ENCODE measurements at regions not wholly inside any gene's neighbourhood (a gene's known extent, or its start where the extent isn't known, plus 50 kb on each side); places are given as distances from the start of the nearest gene placed in this dataset.

DNA sequence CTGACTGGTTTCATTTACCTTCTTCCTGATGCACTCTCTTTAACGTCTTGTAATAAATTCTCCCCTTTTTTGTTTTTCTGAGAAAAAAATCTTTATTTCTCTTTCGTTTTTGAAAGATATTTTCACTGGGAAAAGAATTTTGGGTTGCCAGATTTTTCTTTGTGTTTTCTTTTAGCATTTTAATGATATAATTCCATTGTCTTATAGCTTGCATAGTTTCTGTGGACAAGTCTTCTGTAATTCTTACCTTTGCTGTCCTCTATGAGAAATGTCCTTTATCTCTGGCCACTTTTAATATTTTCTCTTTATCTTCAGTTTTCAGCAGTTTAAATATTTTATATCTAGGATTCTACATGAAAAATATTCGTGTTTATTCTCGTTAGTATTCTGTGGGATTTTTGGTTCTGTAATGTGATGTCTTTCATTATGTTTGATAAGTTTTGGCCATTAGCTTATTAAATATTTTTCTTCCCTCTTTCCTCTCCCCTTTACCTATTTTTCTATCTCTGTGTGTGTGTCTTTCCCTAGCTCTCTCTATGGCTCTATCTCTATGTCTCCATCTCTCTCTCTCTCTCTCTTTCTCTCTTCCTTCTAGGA lies 236.5 kb downstream of the C16orf95 start:
- Histone ChIP-seq H3K9me3 (replicated peaks in 1 of 2; ENCODE audit: control insufficient read depth in 2 of 2, insufficient read depth in 1 of 2, low read depth in 1 of 2, low read length in 2 of 2) (peaks cover 3 to 7% of the 10 kb centered on the region in 2 donors), H3K4me1 (ENCODE audit: control insufficient read depth in 2 of 2, insufficient read depth in 1 of 2, low read depth in 1 of 2, low read length in 2 of 2) (peaks cover 0 to 3% of the 10 kb centered on the region in 2 donors), H2BK15ac (ENCODE audit: low read length) (no peak overlapping the region), H2BK120ac (ENCODE audit: low read depth, low read length) (no peak overlapping the region), H3K4me3 (ENCODE audit: low read length in 2 of 2) (no peak overlapping the region), H3K23ac (ENCODE audit: low read depth, low read length, poor library complexity) (no peak overlapping the region), H4K8ac (ENCODE audit: low read depth, low read length) (no peak overlapping the region), H3K9ac (ENCODE audit: low read depth, low read length, poor library complexity) (no peak overlapping the region), H3K14ac (ENCODE audit: low read length) (no peak overlapping the region), H3K36me3 (replicated peaks in 1 of 2; ENCODE audit: control insufficient read depth in 2 of 2, insufficient read depth in 2 of 2, low read length in 2 of 2) (no peaks in the 10 kb centered on the region), H3K4ac (ENCODE audit: low read length) (no peak overlapping the region), H2AK5ac (ENCODE audit: low read depth, low read length) (no peak overlapping the region), H2BK12ac (ENCODE audit: low read length) (no peak overlapping the region), H2BK5ac (ENCODE audit: low read length) (no peak overlapping the region), H3K18ac (ENCODE audit: low read length) (no peak overlapping the region), H2AFZ (ENCODE audit: low read length) (no peak overlapping the region), H3K27ac (replicated peaks; ENCODE audit: low read length) (no peak overlapping the region), H4K91ac (ENCODE audit: low read depth, low read length, poor library complexity) (no peak overlapping the region), H3K27me3 (ENCODE audit: control insufficient read depth in 3 of 3, insufficient read depth in 3 of 3, low read depth in 1 of 3, low read length in 3 of 3) (no peaks in the 10 kb centered on the region), H3K4me2 (ENCODE audit: insufficient read depth, low read length, poor library complexity, severe bottlenecking) (no peak overlapping the region), H3K79me1 (ENCODE audit: low read depth, low read length) (no peaks in the 10 kb centered on the region)
- no peak for DNase-seq (ENCODE audit: low spot score)
- no CpG with 5 or more reads among the region's 4 CpGs for WGBS, 2 donors (ENCODE audit: extremely low coverage in 2 of 2, insufficient read length in 2 of 2, insufficient replicate concordance in 1 of 2)

DNA sequence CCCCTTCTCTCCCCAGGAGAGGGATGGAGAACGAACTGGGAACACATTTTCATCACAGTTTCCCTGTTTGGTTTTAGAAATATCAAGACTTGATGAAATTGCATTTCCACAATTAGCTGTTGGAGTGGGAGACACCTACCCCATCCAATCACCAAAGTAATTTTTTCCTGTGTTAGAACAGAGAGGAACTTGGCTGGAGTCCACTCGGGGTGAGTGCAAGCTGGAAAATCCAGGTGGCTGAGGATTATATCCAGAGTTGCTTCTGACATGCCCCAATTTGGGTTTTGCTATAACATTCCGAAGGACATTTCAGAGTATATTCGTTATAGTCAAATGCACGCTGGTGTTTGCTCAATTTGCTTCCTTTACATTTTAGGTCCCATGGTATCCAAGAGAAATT lies 231.8 kb downstream of the C16orf95 start:
- H3K4me2 ChIP-seq (ENCODE audit: insufficient read depth, low read length, poor library complexity, severe bottlenecking): no peak overlapping the region
- H2AK5ac ChIP-seq (ENCODE audit: low read depth, low read length): no peak overlapping the region
- WGBS, 2 donors (ENCODE audit: extremely low coverage in 2 of 2, insufficient read length in 2 of 2, insufficient replicate concordance in 1 of 2): no CpG with 5 or more reads among the region's 5 CpGs
- no peak overlapping the region for H2BK15ac ChIP-seq (ENCODE audit: low read length)
- H4K91ac ChIP-seq (ENCODE audit: low read depth, low read length, poor library complexity): no peak overlapping the region
- H2BK5ac ChIP-seq (ENCODE audit: low read length): no peak overlapping the region
- DNase-seq (ENCODE audit: low spot score): no peak
- H3K9ac ChIP-seq (ENCODE audit: low read depth, low read length, poor library complexity): no peak overlapping the region
- H3K4ac ChIP-seq (ENCODE audit: low read length): no peak overlapping the region
- no peaks in the 10 kb centered on the region for H3K4me1 ChIP-seq (ENCODE audit: control insufficient read depth in 2 of 2, insufficient read depth in 1 of 2, low read depth in 1 of 2, low read length in 2 of 2)
- H4K8ac ChIP-seq (ENCODE audit: low read depth, low read length): no peak overlapping the region
- peaks cover 3 to 7% of the 10 kb centered on the region in 2 donors for H3K9me3 ChIP-seq (replicated peaks in 1 of 2; ENCODE audit: control insufficient read depth in 2 of 2, insufficient read depth in 1 of 2, low read depth in 1 of 2, low read length in 2 of 2)
- H2BK120ac ChIP-seq (ENCODE audit: low read depth, low read length): no peak overlapping the region
- no peaks in the 10 kb centered on the region for H3K36me3 ChIP-seq (replicated peaks in 1 of 2; ENCODE audit: control insufficient read depth in 2 of 2, insufficient read depth in 2 of 2, low read length in 2 of 2)
- H3K4me3 ChIP-seq (ENCODE audit: low read length in 2 of 2): no peak overlapping the region
- no peak overlapping the region for H3K23ac ChIP-seq (ENCODE audit: low read depth, low read length, poor library complexity)
- H3K18ac ChIP-seq (ENCODE audit: low read length): no peak overlapping the region
- no peak overlapping the region for H3K27ac ChIP-seq (replicated peaks; ENCODE audit: low read length)
- H3K14ac ChIP-seq (ENCODE audit: low read length): no peak overlapping the region
- peaks cover 0 to 4% (median 0%) of the 10 kb centered on the region in 3 experiments for H3K27me3 ChIP-seq (ENCODE audit: control insufficient read depth in 3 of 3, insufficient read depth in 3 of 3, low read depth in 1 of 3, low read length in 3 of 3)
- no peaks in the 10 kb centered on the region for H3K79me1 ChIP-seq (ENCODE audit: low read depth, low read length)
- no peak overlapping the region for H2AFZ ChIP-seq (ENCODE audit: low read length)
- no peak overlapping the region for H2BK12ac ChIP-seq (ENCODE audit: low read length)

DNA sequence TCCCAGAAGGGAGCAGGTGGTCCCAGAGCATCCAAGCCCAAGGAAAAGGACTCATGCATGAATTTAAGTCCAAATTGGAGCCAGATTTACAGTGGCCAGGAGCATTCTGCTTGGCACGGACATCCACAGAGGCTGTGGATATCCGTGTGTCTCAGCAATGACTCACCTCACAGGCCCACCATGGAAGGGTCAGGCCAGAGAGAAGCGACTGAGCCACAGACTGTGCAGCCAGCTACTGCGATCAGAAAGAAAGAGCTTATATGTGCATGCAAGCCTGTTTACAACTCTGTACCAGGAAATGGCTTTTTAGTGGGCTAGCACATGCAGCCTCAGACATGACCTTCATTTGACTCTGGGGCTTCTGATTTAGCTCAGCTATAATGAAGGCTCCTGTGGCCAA lies 231.0 kb downstream of the C16orf95 start:
- no CpG with 5 or more reads among the region's 4 CpGs for WGBS, 2 donors (ENCODE audit: extremely low coverage in 2 of 2, insufficient read length in 2 of 2, insufficient replicate concordance in 1 of 2)

DNA sequence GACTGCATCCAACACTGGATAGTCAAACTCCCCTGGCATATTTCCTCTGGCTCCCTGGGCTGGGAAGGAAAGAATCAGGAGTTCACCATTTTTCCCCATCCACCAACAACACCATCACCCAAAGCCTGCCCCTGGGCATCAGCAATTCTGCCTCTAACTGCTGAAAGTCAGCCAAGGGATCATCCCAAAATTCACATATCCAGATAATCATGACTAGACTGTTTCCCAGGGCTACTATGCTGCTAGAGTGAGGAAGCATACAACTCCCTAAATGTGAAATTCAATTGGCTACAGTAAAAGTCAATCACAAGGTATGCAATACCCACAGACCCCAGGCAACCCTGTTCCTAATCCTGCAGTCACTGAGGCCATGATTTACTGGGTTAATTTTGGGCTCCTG lies 230.6 kb downstream of the C16orf95 start:
- Histone ChIP-seq H3K27me3 (ENCODE audit: control insufficient read depth in 3 of 3, insufficient read depth in 3 of 3, low read depth in 1 of 3, low read length in 3 of 3) (peaks cover 0 to 5% (median 0%) of the 10 kb centered on the region in 3 experiments), H3K4ac (ENCODE audit: low read length) (no peak overlapping the region), H3K9ac (ENCODE audit: low read depth, low read length, poor library complexity) (no peak overlapping the region), H3K23ac (ENCODE audit: low read depth, low read length, poor library complexity) (no peak overlapping the region), H3K79me1 (ENCODE audit: low read depth, low read length) (no peaks in the 10 kb centered on the region), H2BK120ac (ENCODE audit: low read depth, low read length) (no peak overlapping the region), H3K4me3 (ENCODE audit: low read length in 2 of 2) (no peak overlapping the region), H2AFZ (ENCODE audit: low read length) (no peak overlapping the region), H3K9me3 (replicated peaks in 1 of 2; ENCODE audit: control insufficient read depth in 2 of 2, insufficient read depth in 1 of 2, low read depth in 1 of 2, low read length in 2 of 2) (no peaks in the 10 kb centered on the region), H2BK12ac (ENCODE audit: low read length) (no peak overlapping the region), H3K14ac (ENCODE audit: low read length) (no peak overlapping the region), H2AK5ac (ENCODE audit: low read depth, low read length) (no peak overlapping the region), H3K36me3 (replicated peaks in 1 of 2; ENCODE audit: control insufficient read depth in 2 of 2, insufficient read depth in 2 of 2, low read length in 2 of 2) (no peaks in the 10 kb centered on the region), H3K4me2 (ENCODE audit: insufficient read depth, low read length, poor library complexity, severe bottlenecking) (no peak overlapping the region), H4K91ac (ENCODE audit: low read depth, low read length, poor library complexity) (no peak overlapping the region), H4K8ac (ENCODE audit: low read depth, low read length) (no peak overlapping the region), H2BK5ac (ENCODE audit: low read length) (no peak overlapping the region), H3K4me1 (ENCODE audit: control insufficient read depth in 2 of 2, insufficient read depth in 1 of 2, low read depth in 1 of 2, low read length in 2 of 2) (no peaks in the 10 kb centered on the region), H3K27ac (replicated peaks; ENCODE audit: low read length) (no peak overlapping the region), H3K18ac (ENCODE audit: low read length) (no peak overlapping the region), H2BK15ac (ENCODE audit: low read length) (no peak overlapping the region)
- DNase-seq (ENCODE audit: low spot score): no peak

More for the DNA sequence above, 231.0 kb downstream of the C16orf95 start:
- no peak overlapping the region for H3K9ac ChIP-seq (ENCODE audit: low read depth, low read length, poor library complexity)
- no peak overlapping the region for H2BK12ac ChIP-seq (ENCODE audit: low read length)
- H3K9me3 ChIP-seq (replicated peaks in 1 of 2; ENCODE audit: control insufficient read depth in 2 of 2, insufficient read depth in 1 of 2, low read depth in 1 of 2, low read length in 2 of 2): peaks cover 0 to 2% of the 10 kb centered on the region in 2 donors
- H3K79me1 ChIP-seq (ENCODE audit: low read depth, low read length): no peaks in the 10 kb centered on the region
- no peak overlapping the region for H2AK5ac ChIP-seq (ENCODE audit: low read depth, low read length)
- H3K36me3 ChIP-seq (replicated peaks in 1 of 2; ENCODE audit: control insufficient read depth in 2 of 2, insufficient read depth in 2 of 2, low read length in 2 of 2): no peaks in the 10 kb centered on the region
- H3K27me3 ChIP-seq (ENCODE audit: control insufficient read depth in 3 of 3, insufficient read depth in 3 of 3, low read depth in 1 of 3, low read length in 3 of 3): peaks cover 0 to 4% (median 0%) of the 10 kb centered on the region in 3 experiments
- no peak overlapping the region for H2BK15ac ChIP-seq (ENCODE audit: low read length)
- DNase-seq (ENCODE audit: low spot score): no peak
- no peak overlapping the region for H2AFZ ChIP-seq (ENCODE audit: low read length)
- no peaks in the 10 kb centered on the region for H3K4me1 ChIP-seq (ENCODE audit: control insufficient read depth in 2 of 2, insufficient read depth in 1 of 2, low read depth in 1 of 2, low read length in 2 of 2)
- H3K27ac ChIP-seq (replicated peaks; ENCODE audit: low read length): no peak overlapping the region
- H3K4me3 ChIP-seq (ENCODE audit: low read length in 2 of 2): no peak overlapping the region
- no peak overlapping the region for H4K91ac ChIP-seq (ENCODE audit: low read depth, low read length, poor library complexity)
- H2BK120ac ChIP-seq (ENCODE audit: low read depth, low read length): no peak overlapping the region
- no peak overlapping the region for H3K14ac ChIP-seq (ENCODE audit: low read length)
- peak overlapping the region; percentile 7 for H3K18ac ChIP-seq (ENCODE audit: low read length)
- no peak overlapping the region for H2BK5ac ChIP-seq (ENCODE audit: low read length)
- no peak overlapping the region for H3K23ac ChIP-seq (ENCODE audit: low read depth, low read length, poor library complexity)
- H3K4me2 ChIP-seq (ENCODE audit: insufficient read depth, low read length, poor library complexity, severe bottlenecking): no peak overlapping the region
- H4K8ac ChIP-seq (ENCODE audit: low read depth, low read length): no peak overlapping the region
- no peak overlapping the region for H3K4ac ChIP-seq (ENCODE audit: low read length)
